ENCODE measurements at regions not wholly inside any gene's neighbourhood (a gene's known extent, or its start where the extent isn't known, plus 50 kb on each side); places are given as distances from the start of the nearest gene placed in this dataset.
A peak's percentile ranks its signal among the peaks of the same experiment; 100 is the strongest.
"Not testable (repeated sequence)": the region's sequence is repeated elsewhere in the genome, so short reads cannot be mapped to it uniquely, and the experiment has no call there.

DNA sequence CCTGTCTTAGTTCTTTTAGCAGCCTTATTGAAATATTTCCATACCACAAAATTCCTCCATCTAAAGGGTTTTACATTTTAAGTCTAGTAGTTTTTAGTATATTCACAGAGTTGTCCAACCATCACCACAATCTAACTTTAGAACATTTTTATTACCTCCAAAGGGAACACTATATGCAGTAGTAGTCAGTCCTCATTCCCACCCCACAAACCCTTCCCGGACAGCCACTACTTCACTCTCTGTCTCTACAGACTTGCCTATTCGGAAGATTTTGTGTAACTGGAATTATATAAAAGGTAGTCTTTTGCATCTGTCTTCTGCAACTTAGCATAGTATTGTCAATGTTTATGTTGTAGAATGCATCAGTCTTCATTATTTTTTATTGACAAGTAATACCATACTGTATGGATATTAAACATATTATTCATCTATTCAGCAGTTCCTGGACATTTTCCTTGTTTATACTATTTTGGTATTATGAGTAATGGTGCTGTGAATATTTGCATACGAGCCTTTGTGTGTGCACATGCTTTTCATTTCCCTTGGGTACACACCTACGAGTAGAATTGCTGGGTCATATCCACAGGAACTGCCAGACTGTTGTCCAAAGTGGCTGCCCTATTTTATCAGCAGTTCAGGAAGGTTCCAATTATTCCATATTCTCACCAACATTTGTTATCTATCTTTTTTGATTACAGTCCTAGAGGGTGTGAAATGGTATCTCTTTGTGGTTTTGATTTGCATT lies 60.9 kb upstream of the LANCL2 start:
- no peak for DNase-seq

DNA sequence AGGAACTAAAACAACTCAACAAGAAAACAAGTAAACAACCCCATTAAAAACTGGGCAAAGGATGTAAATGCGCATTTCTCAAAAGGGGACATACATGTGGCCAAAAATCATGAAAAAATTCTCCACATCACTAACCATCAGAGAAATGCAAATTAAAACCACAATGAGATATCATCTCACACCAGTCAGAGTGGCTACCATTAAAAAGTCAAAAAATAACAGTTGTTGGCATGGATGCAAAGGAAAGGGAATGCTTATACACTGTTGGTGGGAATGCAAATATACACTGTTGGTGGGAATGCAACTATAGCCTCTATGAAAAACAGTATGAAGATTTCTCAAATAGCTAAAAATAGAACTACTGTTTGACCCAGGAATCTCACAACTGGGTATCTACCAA lies 60.0 kb upstream of the LANCL2 start:
- no peak for DNase-seq

DNA sequence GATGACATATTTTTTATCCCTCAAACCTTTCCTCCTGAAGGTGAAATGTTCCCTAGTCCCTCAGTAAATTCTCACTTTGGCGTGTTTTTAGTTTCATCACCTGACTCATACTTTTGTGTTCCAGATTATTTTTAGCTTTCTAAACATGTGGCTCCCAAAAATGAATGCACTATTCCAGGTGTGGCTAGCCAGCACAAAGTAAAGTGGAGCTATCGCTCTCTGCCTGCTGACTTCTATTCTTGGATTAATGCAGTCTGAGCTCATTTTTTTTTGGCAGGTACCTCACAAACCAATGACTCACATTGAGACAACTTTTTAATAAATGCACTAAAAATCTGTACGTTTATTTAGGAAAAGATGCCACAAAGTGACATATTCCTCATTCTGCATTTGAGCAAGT lies 58.8 kb upstream of the LANCL2 start:
- no peak for DNase-seq

DNA sequence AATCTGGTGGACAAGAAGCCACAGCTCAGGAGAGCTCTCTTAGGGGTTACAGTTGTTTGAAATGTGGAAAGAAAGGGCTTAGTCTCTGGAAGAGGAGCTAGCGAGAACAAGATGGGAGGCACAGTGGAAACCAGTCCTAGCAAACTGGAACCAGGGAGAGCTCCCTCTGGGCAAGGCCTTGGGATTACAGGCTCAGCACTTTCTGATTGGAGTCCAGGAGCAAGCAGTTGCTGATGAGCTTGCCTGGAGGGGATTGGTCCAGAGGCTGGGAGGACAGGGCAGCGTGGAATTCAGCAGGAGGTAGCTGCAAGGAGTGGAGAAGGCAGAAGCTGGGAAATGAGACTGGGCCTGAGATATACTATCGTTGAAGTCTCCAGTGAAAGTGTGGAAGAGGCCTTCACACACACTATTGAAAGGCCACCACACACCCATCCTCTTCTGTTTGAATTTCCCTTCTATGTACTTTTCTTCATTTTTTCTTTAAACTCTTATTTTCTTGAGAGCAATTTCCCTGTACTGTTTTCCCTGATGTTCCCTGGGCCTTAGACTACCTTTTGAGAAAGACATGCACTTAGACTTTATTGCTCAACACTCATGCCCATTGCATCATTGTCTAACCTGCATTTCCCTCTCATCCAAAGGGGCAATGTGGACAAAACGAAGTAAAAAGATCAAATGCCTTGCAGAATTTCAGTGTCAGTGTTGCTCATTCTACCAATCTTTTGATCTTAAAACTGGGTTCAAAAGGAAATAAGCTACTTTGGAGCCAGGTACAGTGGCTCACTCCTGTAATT lies 57.8 kb upstream of the LANCL2 start:
- no peak for DNase-seq

DNA sequence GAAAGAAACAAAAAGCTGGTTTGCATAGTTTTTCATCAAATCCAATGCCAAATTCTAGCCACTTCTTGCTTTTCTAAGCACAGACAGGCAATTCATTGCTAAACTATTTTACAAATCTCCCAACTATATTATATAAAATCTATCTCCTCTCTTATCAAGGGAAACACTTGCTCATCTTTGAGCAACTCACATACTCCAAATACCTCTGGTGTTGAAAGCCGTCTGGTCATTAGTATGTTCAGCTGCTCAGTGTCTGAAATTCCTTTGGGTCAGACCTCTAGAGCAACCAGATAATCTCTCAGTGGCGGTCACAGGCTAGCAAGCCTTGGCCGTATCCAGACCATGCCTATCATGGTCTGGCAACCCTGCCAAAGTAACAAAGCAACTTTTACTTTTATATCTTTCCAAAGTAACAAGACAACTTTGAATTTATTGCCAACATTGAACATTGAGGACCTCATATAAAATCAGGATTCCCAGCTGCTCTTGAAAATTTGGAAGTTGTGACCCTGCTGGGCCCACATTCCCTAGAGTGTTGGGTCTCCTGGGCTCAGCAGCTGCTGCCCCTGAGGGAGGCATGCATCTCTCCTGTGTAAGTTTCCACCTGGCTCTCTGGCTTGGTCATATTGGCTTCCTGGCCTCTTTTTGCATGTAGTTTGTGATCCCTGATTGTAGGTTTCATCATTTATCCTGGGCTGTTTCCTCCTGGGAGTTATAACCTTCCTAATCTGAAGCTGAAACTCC lies 56.8 kb upstream of the LANCL2 start:
- no peak for DNase-seq

DNA sequence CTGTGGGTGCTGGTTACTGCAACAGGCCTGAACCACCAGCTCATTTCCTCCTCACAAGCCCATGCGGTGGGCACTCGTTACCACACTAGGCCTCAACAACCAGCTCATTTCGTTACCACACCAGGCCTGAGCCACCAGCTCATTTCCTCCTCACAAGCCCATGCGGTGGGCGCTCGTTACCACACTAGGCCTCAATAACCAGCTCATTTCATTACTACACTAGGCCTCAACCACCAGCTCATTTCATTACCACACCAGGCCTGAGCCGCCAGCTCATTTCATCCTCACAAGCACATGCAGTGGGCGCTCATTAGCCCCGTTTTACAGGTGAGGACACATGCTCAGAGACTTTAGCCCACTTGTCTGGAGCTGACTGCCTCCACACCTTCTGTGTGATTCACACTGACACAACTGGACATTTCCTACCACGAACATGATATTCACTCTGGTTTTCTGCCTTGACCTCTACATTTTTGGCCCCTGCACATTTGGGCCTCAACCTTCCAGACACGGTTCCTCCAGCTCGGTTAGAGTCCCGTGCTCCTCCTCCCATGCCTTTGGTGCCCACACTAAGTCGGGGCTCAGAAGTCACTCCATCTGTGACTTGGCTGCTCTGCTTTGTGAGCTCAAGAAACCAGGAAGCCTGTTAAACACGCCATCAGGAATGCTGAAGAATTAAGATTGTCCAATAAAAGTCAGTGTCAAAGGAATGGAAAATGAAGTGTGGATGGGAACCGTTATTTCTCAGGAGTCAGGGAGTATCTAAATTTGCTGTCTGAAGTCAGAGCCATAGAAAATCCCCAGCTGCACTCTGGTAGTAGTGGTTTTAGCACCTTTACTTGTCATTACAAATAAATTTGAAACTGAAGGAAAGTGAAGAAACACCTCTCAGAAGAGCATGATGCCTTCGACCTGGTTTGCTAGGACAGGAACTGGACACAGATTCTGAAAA lies 55.8 kb upstream of the LANCL2 start:
- DNase-seq, result peak; percentile 86

DNA sequence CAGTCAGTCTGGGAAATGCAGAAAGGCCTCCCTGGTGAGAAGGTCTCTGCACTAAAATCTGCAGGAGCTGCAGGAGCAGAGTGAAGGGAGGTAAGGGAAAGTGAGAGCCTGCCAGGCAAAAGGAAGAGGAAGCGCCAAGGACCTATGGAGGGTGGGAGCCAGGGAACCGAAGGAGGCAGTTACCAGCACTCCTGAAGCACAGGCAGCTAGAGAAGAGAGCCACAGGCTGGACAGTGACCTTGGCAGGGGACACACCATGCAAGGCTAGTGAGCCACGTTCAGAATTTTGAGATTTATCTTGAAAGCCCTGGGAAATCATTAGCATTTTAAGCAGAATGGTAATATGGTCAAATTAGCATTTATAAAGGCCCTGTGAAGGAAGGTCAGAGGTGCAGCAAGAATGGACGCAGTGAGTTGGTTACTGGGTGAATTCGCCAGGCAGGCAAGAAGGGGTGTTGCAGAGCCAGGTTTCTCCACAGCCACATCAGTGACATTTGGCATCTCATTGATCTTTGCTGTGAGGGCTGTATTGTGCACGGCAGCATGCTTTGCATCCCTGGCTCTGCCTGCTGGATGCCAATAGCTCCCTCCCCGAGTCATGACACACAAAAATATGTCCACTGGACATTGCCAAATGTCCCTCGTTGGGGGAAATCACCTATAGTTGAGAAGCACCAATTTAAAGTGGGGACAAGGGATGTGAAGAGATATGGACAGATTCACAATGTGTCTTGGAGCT lies 54.7 kb upstream of the LANCL2 start:
- no peak for DNase-seq

DNA sequence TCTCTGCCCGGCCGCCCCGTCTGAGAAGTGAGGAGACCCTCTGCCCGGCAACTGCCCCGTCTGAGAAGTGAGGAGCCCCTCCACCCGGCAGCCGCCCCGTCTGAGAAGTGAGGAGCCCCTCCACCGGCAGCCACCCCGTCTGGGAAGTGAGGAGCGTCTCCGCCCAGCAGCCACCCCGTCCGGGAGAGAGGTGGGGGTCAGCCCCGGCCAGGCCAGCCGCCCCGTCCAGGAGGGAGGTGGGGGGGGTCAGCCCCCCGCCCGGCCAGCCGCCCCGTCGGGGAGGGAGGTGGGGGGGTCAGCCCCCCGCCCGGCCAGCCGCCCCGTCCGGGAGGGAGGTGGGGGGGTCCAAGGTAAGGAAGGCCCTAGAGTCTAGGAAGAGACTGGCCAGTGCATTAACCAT lies 53.2 kb upstream of the LANCL2 start:
- DNase-seq, result not testable (repeated sequence)

DNA sequence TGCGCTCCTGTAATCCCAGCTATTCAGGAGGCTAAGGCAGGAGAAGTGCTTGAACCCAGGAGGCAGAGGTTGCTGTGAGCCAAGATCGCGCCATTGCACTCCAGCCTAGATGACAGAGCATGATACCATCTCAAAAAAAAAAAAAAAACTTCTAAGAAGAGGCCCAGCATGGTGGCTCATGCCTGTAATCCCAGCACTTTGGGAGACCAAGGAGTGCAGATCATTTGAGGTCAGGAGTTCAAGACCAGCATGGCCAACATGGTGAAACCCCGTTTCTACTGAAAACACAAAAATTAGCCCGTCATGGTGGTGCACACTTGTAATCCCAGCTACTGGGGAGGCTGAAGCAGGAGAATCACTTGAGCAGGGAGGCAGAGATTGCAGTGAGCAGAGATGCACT lies 51.5 kb upstream of the LANCL2 start:
- DNase-seq, result not testable (repeated sequence)

DNA sequence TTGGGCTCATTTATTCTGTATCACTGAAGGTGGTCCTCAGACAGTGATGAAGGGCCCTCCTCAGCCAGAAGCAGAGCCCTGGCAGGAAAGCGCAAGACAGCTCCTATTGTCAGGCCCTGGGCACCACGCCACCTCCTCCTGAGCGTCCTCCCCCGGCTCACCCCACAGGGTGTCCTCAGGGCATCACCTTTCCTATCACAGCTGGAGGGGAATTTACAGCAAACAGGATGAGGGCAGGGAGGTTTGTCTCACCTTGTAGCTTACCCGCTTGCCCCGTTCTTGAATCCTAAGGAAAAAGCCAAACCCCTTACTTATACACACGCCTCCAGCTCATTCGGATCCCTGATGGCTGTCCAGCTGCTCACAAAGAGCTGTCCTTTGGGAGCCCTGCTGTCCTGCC lies 50.2 kb upstream of the LANCL2 start:
- DNase-seq, result no peak

Data from activated effector memory CD4-positive, alpha-beta T cell treated with anti-CD3 and anti-CD28 coated beads, Interleukin-2, amount 50 U/mL, for 16 hours (primary cell).